Mesenchymal stem cell (in vitro differentiated cells and primary cell): ENCODE measurements at regions not wholly inside any gene's neighbourhood (a gene's known extent, or its start where the extent isn't known, plus 50 kb on each side); places are given as distances from the start of the nearest gene placed in this dataset.
A peak's percentile ranks its signal among the peaks of the same experiment; 100 is the strongest.

Source experiments
- DNase-seq: peaks from one replicate; pipeline ENCODE4 v3.0.0-alpha.2; 2013
- H2AFZ ChIP-seq: one replicate; pipeline ENCODE4 v1.6.1; 2013; ENCODE audit warnings: low read depth, mild to moderate bottlenecking, control low read depth, inconsistent platforms, low read length, moderate library complexity
- H2AK5ac ChIP-seq: 2 replicates; pipeline ENCODE4 v1.6.1; 2013; ENCODE audit warnings: low read length, moderate library complexity, mild to moderate bottlenecking, inconsistent platforms; ENCODE audit not compliant: severe bottlenecking
- H2BK120ac ChIP-seq: one replicate; pipeline ENCODE4 v1.6.1; 2013; ENCODE audit warnings: low read depth, mild to moderate bottlenecking, inconsistent platforms, low read length, moderate library complexity
- H2BK12ac ChIP-seq, 2 experiments: one replicate each; pipeline ENCODE4 v1.6.1; 2013; ENCODE audit warnings: inconsistent platforms in 2 of 2, low read length in 2 of 2, mild to moderate bottlenecking in 2 of 2, moderate library complexity in 2 of 2, control low read depth in 1 of 2
- H2BK15ac ChIP-seq: one replicate; pipeline ENCODE4 v1.6.1; 2013; ENCODE audit warnings: mild to moderate bottlenecking, low read depth, inconsistent platforms; ENCODE audit not compliant: poor library complexity, severe bottlenecking
- H2BK5ac ChIP-seq: 2 replicates; pipeline ENCODE4 v1.6.1; 2013; ENCODE audit warnings: low read depth, mild to moderate bottlenecking, low read length, control low read depth, inconsistent platforms; ENCODE audit not compliant: poor library complexity, severe bottlenecking
- H3K14ac ChIP-seq, 2 experiments: one replicate each; pipeline ENCODE4 v1.6.1; 2013; ENCODE audit warnings: inconsistent platforms in 2 of 2, low read length in 2 of 2, control low read depth in 1 of 2, mild to moderate bottlenecking in 1 of 2, moderate library complexity in 1 of 2
- H3K18ac ChIP-seq, 2 experiments: one replicate each; pipeline ENCODE4 v1.6.1; 2013; ENCODE audit warnings: inconsistent platforms in 2 of 2, low read length in 2 of 2, control low read depth in 1 of 2, low read depth in 1 of 2, mild to moderate bottlenecking in 1 of 2
- H3K23ac ChIP-seq, 2 experiments: one replicate each; pipeline ENCODE4 v1.6.1; 2013; ENCODE audit warnings: inconsistent platforms in 2 of 2, low read length in 2 of 2, mild to moderate bottlenecking in 2 of 2, moderate library complexity in 2 of 2, control low read depth in 1 of 2
- H3K27ac ChIP-seq: 2 replicates; pipeline ENCODE4 v1.5.1; 2013; ENCODE audit warnings: mild to moderate bottlenecking, moderate library complexity, low read length, control low read depth, inconsistent platforms; ENCODE audit not compliant: poor library complexity, severe bottlenecking
- H3K27me3 ChIP-seq, 2 experiments: 2 replicates each; pipeline versions ENCODE4 v1.6.1 to v1.7.0; 2013; ENCODE audit warnings: low read length in 2 of 2, mild to moderate bottlenecking in 2 of 2, moderate library complexity in 2 of 2, control low read depth in 1 of 2, inconsistent platforms in 1 of 2; ENCODE audit not compliant: control insufficient read depth in 1 of 2, insufficient read depth in 1 of 2
- H3K36me3 ChIP-seq, 2 experiments: 2 replicates each; pipeline versions ENCODE4 v1.6.1 to v1.7.0; 2013; ENCODE audit warnings: low read length in 2 of 2, control low read depth in 1 of 2, inconsistent platforms in 1 of 2, low read depth in 1 of 2, mild to moderate bottlenecking in 1 of 2; ENCODE audit not compliant: insufficient read depth in 2 of 2, control insufficient read depth in 1 of 2
- H3K4ac ChIP-seq, 2 experiments: one replicate each; pipeline ENCODE4 v1.6.1; 2013; ENCODE audit warnings: inconsistent platforms in 2 of 2, low read length in 2 of 2, mild to moderate bottlenecking in 2 of 2, moderate library complexity in 2 of 2, control low read depth in 1 of 2, low read depth in 1 of 2
- H3K4me1 ChIP-seq: 2 replicates; pipeline ENCODE4 v1.6.1; 2013; ENCODE audit warnings: low read depth, low read length, control low read depth; ENCODE audit not compliant: control insufficient read depth, insufficient read depth
- H3K4me2 ChIP-seq: 2 replicates; pipeline ENCODE4 v1.6.1; 2013; ENCODE audit warnings: low read length, mild to moderate bottlenecking, inconsistent platforms; ENCODE audit not compliant: poor library complexity, severe bottlenecking
- H3K4me3 ChIP-seq, 2 experiments: 2 replicates each; pipeline versions ENCODE4 v1.5.1 to v1.7.0; 2013; ENCODE audit warnings: low read length in 2 of 2, mild to moderate bottlenecking in 2 of 2, control low read depth in 1 of 2, low read depth in 1 of 2; ENCODE audit not compliant: insufficient read depth in 1 of 2
- H3K79me1 ChIP-seq: replicated peaks from 2 replicates; pipeline ENCODE4 v1.6.1; 2013; ENCODE audit warnings: mild to moderate bottlenecking, control low read depth, low read length, inconsistent platforms; ENCODE audit not compliant: poor library complexity, severe bottlenecking
- H3K9ac ChIP-seq: 2 replicates; pipeline ENCODE4 v1.7.0; 2013; ENCODE audit warnings: mild to moderate bottlenecking, low read length, moderate library complexity
- H3K9me3 ChIP-seq: 2 replicates; pipeline ENCODE4 v1.7.0; 2013; ENCODE audit warnings: mild to moderate bottlenecking, low read length; ENCODE audit not compliant: control insufficient read depth
- H4K8ac ChIP-seq: one replicate; pipeline ENCODE4 v1.6.1; 2013; ENCODE audit warnings: inconsistent platforms, mild to moderate bottlenecking, low read length, moderate library complexity
- H4K91ac ChIP-seq: one replicate; pipeline ENCODE4 v1.6.1; 2013; ENCODE audit warnings: mild to moderate bottlenecking, low read length, inconsistent platforms
- WGBS: methylation state at CpG from one replicate; pipeline ENCODE4 v1.1.7; 2013; ENCODE audit warnings: mixed read lengths; 5-methylcytosine and 5-hydroxymethylcytosine counted together

DNA sequence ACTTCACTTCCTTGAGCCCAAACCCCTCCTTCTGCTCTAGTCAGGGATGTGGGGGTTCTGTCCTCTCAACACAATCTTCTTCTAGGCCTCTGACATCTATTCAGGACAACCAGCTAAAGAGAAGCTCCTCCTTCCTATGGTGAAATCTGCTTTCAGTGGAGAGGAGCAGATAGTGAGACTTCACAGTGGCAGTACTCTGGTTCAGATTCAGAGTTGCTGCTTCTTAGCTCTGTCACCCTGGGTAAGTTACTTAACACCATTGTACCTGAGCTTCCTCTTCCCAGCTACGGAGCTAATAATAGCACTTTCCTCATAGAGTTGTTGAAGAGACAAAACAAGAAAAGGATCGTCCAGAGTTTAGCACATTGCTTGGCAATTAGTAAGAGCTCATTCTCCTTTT, 77.3 kb upstream of the LARP1 start:
- H3K9me3 ChIP-seq: no peaks in the 10 kb centered on the region
- no peak overlapping the region for H3K9ac ChIP-seq
- H2AFZ ChIP-seq: no peak overlapping the region
- no peak overlapping the region for H3K4me3 ChIP-seq
- H3K79me1 ChIP-seq: no peaks in the 10 kb centered on the region
- peaks cover 1% of the 10 kb centered on the region for H3K4me1 ChIP-seq
- H3K14ac ChIP-seq: no peak overlapping the region
- H2AK5ac ChIP-seq: no peak overlapping the region
- WGBS: no CpG with 5 or more reads among the region's 2 CpGs
- no peak overlapping the region for H2BK5ac ChIP-seq
- no peak overlapping the region for H2BK12ac ChIP-seq
- no peaks in the 10 kb centered on the region for H3K27me3 ChIP-seq
- H3K23ac ChIP-seq: no peak overlapping the region
- H4K91ac ChIP-seq: no peak overlapping the region
- DNase-seq: peak; percentile 42
- H3K18ac ChIP-seq: no peak overlapping the region
- H2BK15ac ChIP-seq: no peak overlapping the region
- H2BK120ac ChIP-seq: no peak overlapping the region
- no peak overlapping the region for H3K27ac ChIP-seq
- no peaks in the 10 kb centered on the region for H3K36me3 ChIP-seq
- H3K4me2 ChIP-seq: no peak overlapping the region
- no peak overlapping the region for H3K4ac ChIP-seq
- no peak overlapping the region for H4K8ac ChIP-seq

DNA sequence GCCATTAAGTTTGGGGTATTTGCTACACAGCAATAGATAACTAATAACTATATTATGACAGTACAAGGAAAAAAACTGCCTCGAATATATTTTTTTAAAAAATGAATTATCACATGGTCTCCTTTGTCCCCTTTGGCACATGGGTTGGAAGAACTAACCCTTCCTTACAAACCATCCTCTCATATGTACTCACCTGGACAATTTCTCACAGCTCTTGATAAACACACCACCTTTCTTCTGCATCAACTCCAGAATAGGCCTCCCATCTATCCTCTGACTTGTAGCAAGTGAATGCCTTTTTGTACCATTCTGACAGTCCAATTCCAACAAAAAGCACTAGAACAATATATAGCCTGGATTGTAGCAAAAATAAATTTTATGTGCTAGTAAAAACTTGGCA, 78.7 kb upstream of the LARP1 start:
- no peak overlapping the region for H2AFZ ChIP-seq
- H3K4me3 ChIP-seq: no peak overlapping the region
- H3K23ac ChIP-seq: no peak overlapping the region
- H3K4ac ChIP-seq: no peak overlapping the region
- no peak overlapping the region for H3K18ac ChIP-seq
- H4K91ac ChIP-seq: no peak overlapping the region
- H2BK12ac ChIP-seq: no peak overlapping the region
- H3K4me1 ChIP-seq: no peaks in the 10 kb centered on the region
- H2BK15ac ChIP-seq: no peak overlapping the region
- H3K36me3 ChIP-seq: no peaks in the 10 kb centered on the region
- 100% methylated on average over 1 of the region's 1 CpG for WGBS
- H3K14ac ChIP-seq: no peak overlapping the region
- no peak overlapping the region for H2AK5ac ChIP-seq
- H3K9ac ChIP-seq: no peak overlapping the region
- no peak for DNase-seq
- H2BK5ac ChIP-seq: no peak overlapping the region
- H3K27me3 ChIP-seq: no peaks in the 10 kb centered on the region
- no peaks in the 10 kb centered on the region for H3K9me3 ChIP-seq
- no peak overlapping the region for H4K8ac ChIP-seq
- H2BK120ac ChIP-seq: no peak overlapping the region
- H3K4me2 ChIP-seq: no peak overlapping the region
- no peak overlapping the region for H3K27ac ChIP-seq
- H3K79me1 ChIP-seq: no peaks in the 10 kb centered on the region

DNA sequence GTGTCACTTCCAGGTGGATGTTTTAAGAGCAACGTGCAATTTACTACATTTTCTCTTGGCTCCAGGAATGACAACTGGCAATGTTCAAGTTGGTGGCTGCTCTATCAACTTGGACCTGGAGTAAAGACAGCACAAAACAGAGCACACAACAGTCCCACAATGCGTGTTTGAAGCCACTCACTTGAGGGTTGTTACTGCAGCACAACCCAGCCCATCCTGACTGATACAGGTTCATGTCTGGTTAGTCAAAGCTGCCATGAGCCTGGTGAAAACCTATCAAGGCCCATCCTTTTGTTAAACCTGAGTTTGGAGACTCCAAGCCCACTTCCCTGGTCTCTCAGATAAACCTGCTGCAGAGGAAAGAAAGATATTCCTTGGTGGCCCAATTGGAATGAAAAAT, 81.1 kb upstream of the LARP1 start:
- no peak overlapping the region for H3K4me2 ChIP-seq
- H3K18ac ChIP-seq: no peak overlapping the region
- H3K9me3 ChIP-seq: no peaks in the 10 kb centered on the region
- no peaks in the 10 kb centered on the region for H3K79me1 ChIP-seq
- no peak overlapping the region for H3K27ac ChIP-seq
- H2AFZ ChIP-seq: no peak overlapping the region
- no peak overlapping the region for H3K23ac ChIP-seq
- no peak overlapping the region for H4K8ac ChIP-seq
- no peaks in the 10 kb centered on the region for H3K4me1 ChIP-seq
- H3K27me3 ChIP-seq: no peaks in the 10 kb centered on the region
- H3K9ac ChIP-seq: no peak overlapping the region
- H2BK120ac ChIP-seq: no peak overlapping the region
- no peak overlapping the region for H4K91ac ChIP-seq
- no peaks in the 10 kb centered on the region for H3K36me3 ChIP-seq
- DNase-seq: no peak
- H2BK5ac ChIP-seq: no peak overlapping the region
- H3K4me3 ChIP-seq: no peak overlapping the region
- no peak overlapping the region for H3K4ac ChIP-seq
- H3K14ac ChIP-seq: no peak overlapping the region
- H2AK5ac ChIP-seq: no peak overlapping the region
- H2BK15ac ChIP-seq: no peak overlapping the region
- no peak overlapping the region for H2BK12ac ChIP-seq
- 93% methylated on average over 2 of the region's 2 CpGs for WGBS

DNA sequence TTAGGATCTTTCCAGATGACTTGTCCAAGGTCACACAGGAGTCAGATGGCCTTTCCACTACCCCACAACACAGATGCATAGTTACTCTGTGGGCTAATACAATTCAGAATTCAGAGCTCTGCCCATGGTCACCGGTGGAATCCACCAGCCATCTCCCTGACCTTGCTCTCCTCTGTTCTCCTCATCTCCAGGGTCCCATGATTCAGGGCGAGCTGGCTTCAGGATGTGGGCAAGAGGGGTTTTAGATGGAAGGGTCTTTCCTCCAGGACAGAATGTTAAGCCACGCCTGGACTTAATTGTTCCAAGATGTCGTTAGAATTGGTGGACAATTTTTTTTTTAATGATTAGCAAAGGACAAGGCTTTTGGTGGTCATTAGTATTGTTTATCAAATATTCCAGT, 81.7 kb upstream of the LARP1 start:
- H3K27me3 ChIP-seq: no peaks in the 10 kb centered on the region
- H2BK12ac ChIP-seq: no peak overlapping the region
- H2AFZ ChIP-seq: no peak overlapping the region
- H4K8ac ChIP-seq: no peak overlapping the region
- no peak overlapping the region for H3K18ac ChIP-seq
- no peak overlapping the region for H3K4me3 ChIP-seq
- H3K23ac ChIP-seq: no peak overlapping the region
- H3K4me1 ChIP-seq: no peaks in the 10 kb centered on the region
- peaks cover 5% of the 10 kb centered on the region for H3K9me3 ChIP-seq
- no peaks in the 10 kb centered on the region for H3K36me3 ChIP-seq
- H3K79me1 ChIP-seq: no peaks in the 10 kb centered on the region
- no peak overlapping the region for H3K27ac ChIP-seq
- H3K4ac ChIP-seq: no peak overlapping the region
- no peak overlapping the region for H2AK5ac ChIP-seq
- H3K14ac ChIP-seq: no peak overlapping the region
- H3K9ac ChIP-seq: no peak overlapping the region
- H2BK120ac ChIP-seq: no peak overlapping the region
- no peak overlapping the region for H2BK15ac ChIP-seq
- 94% methylated on average over 3 of the region's 4 CpGs for WGBS
- H3K4me2 ChIP-seq: no peak overlapping the region
- no peak overlapping the region for H2BK5ac ChIP-seq
- DNase-seq: no peak
- no peak overlapping the region for H4K91ac ChIP-seq
